NT2/D1 (cell line): ENCODE measurements at regions not wholly inside any gene's neighbourhood (a gene's known extent, or its start where the extent isn't known, plus 50 kb on each side); places are given as distances from the start of the nearest gene placed in this dataset.
"Not testable (repeated sequence)": the region's sequence is repeated elsewhere in the genome, so short reads cannot be mapped to it uniquely, and the experiment has no call there.

Experiments used
- SUZ12 ChIP-seq: IDR thresholded peaks from 2 replicates; pipeline ENCODE4 v1.6.1; 2011; ENCODE audit not compliant: insufficient read length, insufficient read depth; ENCODE audit errors: extremely low read depth
- ZNF274 ChIP-seq: IDR thresholded peaks from 2 replicates; pipeline ENCODE4 v1.6.1; 2011; ENCODE audit warnings: mild to moderate bottlenecking, low read depth, low read length

DNA sequence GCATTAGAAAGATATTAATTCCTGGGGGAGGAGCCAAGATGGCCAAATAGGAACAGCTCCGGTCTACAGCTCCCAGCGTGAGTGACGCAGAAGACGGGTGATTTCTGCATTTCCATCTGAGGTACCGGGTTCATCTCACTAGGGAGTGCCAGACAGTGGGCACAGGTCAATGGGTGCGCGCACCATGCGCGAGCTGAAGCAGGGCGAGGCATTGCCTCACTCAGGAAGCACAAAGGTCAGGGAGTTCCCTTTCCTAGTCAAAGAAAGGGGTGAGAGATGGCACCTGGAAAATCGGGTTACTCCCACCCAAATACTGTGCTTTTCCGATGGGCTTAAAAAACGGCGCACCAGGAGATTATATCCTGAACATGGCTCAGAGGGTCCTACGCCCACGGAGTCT lies 68.0 kb upstream of the SNX19 start:
- TF ChIP-seq SUZ12, ZNF274: not testable (repeated sequence)
